ENCODE measurements at regions not wholly inside any gene's neighbourhood (a gene's known extent, or its start where the extent isn't known, plus 50 kb on each side); places are given as distances from the start of the nearest gene placed in this dataset.
"Not testable (repeated sequence)": the region's sequence is repeated elsewhere in the genome, so short reads cannot be mapped to it uniquely, and the experiment has no call there.

DNA sequence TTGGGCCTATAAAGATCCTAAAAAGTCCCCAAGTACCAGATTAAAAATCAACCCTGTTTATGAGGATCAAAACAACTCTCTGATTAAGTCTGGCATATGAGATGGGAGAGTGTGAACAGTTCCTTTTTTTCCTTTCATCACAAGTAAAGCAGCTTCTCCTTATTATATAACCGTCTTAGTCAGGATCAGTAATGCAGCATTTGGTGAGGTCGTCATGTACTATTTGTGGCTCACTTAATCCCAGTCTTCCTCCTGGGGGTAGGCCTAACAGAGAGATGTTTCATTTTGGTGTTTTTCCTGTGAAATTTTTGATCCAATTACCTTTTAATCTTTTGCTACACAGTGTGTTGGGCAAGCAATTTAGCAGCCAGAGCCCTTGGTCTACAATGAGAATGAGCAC, 333.1 kb upstream of the KCNMB2 start:
- no peak for DNase-seq

DNA sequence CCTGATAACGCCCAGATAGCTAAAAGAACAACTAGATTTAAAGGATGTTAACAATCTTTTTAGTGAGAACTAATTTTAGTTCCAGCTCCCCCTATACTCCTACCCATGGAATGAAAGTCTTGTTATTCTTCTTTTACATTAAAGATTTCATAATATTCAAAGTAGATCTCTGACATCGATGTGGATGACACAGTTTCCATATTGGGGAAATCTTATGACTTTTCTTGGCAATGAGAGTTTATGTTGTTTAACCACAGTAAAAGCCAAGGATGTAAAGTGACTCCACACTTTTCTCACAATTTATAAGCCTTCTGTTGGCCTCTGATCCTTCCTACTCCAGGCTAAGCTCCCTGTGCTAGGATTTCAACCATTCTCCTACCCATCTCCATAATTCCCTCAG, 332.6 kb upstream of the KCNMB2 start:
- no peak for DNase-seq

DNA sequence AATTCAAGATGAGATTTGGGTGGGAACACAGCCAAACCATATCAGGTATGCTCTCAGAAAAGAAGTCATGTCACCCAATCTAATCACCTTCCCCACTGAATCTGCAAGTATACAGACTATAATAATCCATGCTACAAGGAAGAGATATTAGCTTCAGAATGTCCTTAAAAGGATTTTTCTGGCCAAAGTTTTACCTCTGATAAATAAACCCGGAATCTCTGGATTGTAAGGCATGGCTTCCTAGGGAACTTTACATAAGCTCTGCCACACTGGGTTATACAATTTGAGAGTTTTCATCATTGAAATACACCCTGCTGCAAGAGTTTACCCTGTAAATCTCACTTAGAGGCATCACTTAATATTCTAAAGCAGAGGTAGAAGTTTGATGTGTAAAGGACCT, 330.5 kb upstream of the KCNMB2 start:
- DNase-seq, result no peak

DNA sequence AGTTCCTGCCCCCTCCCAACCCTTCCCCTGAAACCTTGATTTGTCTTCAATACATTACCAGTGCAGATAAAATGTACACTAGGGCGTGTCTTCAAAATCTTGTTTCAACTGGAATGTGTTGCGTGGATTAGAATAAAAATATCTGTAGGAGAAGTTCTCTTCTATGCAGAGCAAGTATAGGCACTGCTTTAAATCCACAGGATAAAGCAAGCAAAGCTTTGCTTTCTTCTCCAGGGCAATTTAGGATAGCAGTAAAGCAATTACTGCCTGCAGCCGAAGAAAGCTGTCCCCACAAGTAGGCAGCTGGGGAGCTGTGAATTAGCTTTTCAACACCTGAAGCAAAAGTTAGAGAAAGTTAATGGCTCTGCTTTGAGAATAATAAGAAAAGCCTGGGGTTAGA, 329.7 kb upstream of the KCNMB2 start:
- DNase-seq, result no peak

DNA sequence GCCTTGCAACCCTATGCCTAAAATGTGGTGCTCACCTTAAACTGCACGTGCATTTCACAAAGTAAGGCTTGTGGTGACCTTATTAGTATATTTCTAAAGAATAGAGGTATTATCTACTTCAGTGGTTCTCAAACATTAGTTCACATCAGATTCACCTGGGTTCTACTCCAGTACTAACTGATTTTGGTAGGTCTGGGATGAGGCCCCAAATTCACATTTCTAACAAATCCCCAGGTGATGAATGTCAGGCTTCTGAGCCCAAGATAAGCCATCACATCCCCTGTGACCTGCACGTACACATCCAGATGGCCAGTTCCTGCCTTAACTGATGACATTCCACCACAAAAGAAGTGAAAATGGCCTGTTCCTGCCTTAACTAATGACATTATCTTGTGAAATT, 329.1 kb upstream of the KCNMB2 start:
- not testable (repeated sequence) for DNase-seq

DNA sequence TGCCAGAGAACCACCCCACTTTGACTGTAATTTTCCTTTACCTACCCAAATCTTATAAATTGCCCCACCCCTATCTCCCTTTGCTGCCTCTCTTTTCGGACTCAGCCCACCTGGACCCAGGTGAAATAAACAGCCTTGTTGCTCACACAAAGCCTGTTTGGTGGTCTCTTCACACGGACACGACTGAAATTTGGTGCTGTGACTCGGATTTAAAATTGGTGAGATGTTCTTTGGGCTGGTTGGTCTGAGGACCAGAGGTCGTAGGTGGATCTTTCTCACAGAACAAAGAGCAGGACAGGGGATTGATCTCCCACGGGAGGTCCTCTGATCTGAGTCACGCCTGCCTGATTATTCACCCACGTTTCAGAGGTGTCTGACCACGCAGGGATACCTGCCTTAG, 328.6 kb upstream of the KCNMB2 start:
- DNase-seq, result not testable (repeated sequence)

DNA sequence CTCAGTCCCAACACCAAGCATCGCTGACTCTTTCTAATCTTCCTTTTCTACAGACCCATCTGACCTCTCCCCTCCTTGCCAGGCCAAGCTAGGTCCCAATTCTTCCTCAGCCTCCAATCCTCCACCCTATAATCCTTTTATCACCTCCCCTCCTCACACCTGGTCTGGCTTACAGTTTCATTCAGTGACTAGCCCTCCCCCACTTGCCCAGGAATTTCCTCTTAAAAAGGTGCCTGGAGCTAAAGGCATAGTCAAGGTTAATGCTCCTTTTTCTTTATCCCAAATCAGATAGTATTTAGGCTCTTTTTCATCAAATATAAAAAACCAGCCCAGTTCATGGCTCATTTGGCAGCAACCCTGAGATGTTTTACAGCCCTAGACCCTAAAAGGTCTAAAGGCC, 327.1 kb upstream of the KCNMB2 start:
- not testable (repeated sequence) for DNase-seq

DNA sequence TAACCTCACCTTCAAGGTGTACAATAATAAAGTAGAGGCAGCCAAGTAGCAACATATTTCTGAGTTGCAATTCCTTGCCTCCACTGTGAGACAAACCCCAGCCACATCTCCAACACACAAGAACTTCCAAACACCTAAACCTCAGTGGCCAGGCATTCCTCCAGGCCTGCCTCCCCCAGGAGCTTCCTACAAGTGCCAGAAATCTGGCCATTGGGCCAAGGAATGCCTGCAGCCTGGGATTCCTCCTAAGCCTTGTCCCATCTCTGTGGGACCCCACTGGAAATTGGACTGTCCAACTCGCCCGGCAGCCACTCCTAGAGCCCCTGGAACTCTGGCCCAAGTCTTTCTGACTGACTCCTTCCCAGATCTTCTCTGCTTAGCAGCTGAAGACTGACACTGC, 326.6 kb upstream of the KCNMB2 start:
- DNase-seq, result not testable (repeated sequence)

DNA sequence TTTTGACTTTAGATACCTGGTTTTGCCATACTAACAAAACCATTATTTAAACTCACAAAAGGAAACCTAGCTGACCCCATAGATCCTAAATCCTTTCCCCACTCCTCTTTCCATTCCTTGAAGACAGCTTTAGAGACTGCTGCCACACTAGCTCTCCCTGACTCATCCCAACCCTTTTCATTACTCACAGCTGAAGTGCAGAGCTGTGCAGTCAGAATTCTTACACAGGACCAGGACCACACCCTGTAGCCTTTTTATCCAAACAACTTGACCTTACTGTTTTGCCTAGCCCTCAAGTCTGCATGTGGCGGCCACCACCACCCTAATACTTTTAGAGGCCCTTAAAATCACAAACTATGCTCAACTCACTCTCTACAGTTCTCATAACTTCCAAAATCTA, 325.1 kb upstream of the KCNMB2 start:
- DNase-seq, result not testable (repeated sequence)

DNA sequence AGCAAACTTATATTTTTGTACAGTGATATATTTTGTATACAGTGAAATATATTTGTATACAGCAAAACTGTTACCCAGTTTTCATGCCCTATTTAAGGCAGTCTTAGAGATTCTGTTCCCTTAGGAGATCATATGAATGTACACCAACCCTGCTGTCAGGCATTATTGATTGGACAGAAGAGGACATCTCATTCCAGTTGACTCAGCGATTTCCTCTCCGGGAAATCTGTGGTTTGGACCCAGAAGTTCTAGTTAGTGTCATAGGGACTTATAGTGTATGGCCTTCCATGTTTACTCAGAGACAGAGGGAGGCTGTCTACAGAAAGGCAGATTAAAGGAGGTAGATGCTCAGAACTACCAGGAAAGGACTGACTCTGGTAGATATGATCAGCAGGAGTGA, 318.8 kb upstream of the KCNMB2 start:
- DNase-seq, result no peak

DNA sequence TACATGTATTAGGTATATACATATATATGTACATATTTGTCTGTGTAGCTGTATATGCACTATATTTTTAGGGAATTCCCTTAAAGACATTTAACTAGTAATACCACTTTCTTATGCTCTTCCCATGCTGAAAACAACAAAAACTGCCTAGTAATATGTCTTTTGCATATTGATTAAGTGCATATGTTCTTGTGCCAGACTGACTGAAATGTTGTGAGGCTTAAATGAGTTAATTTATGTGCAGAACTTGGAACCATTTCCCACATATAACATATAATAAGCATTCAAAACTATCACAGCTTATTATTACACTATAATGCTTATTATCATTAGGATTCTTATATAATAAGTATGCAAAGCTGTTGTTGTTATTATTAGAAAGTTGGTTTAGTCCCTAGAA, 318.0 kb upstream of the KCNMB2 start:
- no peak for DNase-seq

DNA sequence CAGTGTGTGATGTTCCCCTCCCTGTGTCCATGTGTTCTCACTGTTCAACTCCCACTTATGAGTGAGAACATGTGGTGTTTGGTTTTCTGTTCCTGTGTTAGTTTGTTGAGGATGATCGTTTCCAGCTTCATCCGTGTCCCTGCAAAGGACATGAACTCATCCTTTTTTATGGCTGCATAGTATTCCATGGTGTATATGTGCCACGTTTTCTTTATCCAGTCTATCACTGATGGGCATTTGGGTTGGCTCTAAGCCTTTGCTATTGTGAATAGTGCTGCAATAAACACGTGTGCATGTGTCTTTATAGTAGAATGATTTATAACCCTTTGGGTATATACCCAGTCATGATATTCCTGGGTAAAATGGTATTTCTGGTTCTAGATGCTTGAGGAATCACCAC, 316.6 kb upstream of the KCNMB2 start:
- DNase-seq, result not testable (repeated sequence)

DNA sequence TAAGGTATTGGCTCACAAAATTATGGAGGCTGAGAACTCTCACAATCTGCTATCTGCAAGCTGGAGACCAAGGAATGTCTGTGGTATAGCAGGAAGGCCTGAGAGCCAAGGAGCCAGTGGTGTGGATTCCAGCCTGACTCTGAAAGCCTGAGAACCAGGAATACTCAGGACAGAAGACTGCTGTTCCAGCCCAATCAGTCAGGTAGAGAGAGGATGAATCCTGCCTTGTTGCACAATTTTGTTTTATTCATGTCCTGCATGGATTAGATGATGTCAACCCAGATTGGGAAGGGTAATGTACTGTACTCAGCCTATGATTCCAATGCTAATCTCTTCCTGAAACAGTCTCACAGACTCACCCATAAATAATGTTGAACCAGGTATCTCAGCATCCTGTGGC, 312.4 kb upstream of the KCNMB2 start:
- no peak for DNase-seq

DNA sequence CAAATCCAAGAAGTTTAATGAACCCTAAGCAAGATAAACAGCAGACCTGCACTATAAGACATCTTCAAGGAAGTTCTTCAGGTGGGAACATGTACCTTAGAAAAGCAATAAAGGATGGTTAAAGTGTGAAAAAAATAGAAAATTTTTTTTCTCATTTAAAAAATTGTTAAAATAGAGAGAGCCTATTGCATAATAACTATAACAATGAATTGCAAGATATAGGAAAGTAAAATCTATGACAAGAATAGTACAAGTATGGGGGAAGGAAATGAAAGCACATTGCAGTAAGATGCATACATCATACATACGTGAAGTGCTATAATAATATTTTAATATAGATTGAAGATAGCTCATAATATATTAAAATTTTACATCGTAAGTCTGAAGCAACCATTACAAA, 310.1 kb upstream of the KCNMB2 start:
- DNase-seq, result no peak

DNA sequence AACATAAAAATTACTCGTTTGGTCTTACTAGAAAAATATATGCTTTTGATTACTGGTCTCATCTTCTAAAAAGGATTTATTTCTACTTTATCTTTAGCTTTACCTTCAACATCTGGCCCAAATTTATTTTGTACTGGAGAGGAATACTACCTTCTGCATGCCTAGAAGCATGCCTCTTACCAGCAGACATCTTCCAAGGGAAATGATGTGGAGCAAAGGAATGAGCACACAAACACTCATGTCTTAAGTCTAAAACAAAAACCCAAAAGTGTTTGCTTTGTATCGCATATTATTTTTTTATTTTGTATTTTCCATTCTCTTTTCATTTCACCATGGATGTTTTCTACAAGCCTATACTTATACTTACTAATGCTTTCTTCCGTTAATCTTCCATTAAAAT, 304.6 kb upstream of the KCNMB2 start:
- no peak for DNase-seq

DNA sequence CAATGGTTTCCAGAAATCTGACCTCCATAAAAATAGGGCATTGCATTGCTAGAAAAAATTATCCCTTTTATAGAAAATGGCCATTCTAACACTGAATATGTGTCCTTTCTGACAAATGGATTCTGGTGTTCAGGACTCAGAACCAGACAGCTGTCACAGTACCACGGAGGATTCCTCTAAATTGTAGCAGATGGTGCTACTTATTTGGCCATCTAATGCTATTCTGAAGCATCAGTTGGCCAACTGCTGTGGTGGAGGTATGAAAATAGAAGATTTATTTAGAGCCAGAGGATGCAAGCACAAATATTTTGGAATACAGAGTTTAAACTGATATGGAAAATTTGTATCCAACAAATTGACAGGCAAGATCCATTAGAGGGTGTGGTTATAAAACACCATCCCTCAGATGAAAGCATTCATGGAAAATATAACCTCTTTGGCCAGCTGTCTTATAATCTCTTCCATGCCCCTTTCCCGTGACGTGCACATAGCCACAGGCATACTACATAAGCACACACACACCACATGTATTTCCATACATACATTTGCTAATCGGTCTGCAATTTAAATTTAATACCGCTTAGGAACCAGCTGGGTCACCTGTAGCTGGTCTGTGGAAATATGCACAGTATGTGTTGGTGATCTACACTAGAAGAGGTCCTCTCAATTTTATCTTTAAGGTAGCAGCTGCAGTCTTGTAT, 302.7 kb upstream of the KCNMB2 start:
- no peak for DNase-seq

DNA sequence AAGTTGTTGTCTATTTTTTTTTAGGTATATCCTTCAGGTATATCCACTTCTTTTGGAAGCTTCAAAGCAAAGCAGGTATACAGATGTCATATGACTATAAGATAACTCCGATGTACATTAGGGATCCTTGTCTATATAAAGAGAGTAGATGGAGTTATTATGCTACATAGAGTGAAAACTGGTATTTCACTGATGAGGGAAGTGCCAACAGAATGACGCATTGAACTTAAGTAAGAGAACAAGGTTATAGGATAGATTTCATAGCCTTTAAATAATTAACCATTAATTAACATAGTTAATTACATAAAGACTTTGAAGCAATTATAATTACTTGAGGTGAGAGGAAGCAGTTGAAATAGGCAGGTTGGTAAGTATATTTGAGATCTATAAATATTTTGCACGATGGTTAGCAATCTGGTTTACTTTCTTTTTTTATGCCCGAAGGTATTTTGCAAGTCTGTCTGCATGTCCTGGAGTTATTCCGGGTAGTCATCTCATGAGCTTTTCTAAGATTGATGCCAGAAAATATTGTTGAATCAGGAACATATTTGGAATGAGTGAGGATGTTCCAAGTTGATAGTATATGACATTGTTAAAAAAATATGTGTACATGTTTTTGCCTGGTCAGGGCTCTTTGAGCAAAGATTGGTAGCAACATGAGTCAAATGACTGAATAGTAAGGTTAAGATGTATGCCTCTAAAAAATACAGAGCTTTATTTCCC, 299.5 kb upstream of the KCNMB2 start:
- DNase-seq, result no peak

DNA sequence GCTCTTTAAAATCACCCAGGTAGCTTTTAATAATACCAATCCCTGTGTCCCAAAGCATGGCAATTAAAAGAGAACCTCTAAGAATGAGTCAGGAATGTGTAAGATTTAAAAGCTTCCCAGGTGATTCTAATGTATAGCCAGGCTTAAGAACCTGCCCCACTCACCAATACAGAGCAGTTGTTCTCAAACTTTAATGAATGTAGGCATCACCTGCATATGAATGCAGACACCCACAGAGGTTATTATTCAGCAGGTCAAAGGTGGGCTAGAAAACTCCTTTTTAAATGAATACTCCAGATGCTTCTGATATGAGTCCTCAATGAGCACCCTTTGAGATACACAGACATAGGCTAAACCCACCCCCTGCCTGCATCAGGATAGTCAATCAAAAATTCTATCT, 298.1 kb upstream of the KCNMB2 start:
- no peak for DNase-seq

DNA sequence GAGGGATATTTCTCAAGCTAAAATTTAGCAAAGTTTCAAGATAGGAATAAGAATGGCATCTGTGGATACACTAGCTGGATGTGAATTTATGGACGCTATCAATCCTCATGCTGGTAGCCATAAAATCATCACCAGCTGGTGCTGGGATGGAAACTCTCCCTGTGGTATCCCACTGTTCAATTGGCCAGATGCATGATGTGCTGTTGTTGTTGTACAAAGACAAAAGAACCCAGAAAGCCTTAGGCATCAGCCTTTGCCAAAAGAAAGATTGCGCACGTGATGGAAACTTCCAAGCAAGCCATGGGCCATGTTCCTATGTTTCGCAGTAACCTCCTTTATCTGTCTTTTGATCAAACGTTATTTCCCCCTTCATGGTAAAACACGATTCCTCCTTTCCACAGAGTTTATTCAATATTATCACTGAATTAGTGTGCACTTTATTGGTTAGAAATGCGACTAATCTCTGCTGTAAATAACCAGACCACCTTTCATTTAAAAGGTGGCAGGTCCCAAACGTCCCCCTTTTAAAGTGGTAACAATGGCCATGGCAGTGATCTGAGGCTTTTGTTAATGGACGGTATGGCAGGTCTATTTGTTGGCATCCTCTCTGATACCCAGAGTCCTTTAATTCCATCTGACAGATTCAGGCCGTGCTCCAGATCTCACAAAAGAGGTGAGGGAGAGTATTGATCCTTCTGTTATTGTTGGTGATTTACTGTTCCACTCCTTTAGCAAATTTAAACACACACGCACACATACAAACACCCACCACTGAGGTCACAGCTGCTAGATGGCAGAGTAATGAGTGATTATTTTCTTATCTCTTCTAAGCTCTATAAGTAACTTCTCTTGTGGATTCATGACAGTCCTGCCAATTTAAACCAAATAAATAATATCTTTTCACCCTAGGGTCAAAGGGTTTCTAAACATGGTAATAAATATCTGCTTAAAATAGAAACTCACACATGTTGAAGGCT, 291.2 kb upstream of the KCNMB2 start:
- DNase-seq, result no peak

DNA sequence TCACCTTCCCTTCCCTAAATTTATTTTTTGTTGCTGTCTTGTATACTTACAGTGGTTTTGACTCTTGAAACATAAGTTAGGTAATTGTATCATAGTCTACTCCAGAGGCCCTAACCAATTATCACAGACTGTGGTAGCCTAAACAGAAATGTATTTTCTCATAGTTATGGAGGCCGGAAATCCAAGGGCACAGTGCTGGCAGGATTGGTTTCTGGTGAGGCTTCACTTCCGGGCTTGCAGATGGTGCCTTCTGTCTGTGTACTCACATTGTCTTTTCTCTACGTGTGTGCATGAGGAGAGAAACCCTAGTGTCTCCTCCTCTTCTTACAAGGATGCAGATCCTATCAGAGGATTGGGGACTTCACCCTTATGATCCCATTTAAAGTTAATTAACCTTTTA, 290.2 kb upstream of the KCNMB2 start:
- DNase-seq, result no peak

DNA sequence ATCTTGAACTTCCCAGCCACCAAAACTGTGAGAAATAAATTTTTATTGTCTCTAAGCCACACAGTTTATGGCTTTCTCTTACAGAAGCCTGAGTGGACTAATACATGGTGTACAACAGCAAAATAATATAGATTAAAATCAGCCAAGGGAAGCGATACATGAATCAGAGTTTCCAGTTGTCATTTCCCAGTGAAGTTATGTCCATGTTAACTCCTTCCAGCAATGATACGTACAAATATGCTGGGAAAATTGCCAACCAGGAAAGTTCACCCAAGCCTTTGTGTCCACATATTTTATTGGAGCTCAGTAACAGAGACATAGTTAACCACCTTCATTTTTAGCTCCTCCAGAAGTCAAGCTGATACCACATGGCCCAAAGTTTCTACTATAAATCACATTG, 280.9 kb upstream of the KCNMB2 start:
- DNase-seq, result no peak

DNA sequence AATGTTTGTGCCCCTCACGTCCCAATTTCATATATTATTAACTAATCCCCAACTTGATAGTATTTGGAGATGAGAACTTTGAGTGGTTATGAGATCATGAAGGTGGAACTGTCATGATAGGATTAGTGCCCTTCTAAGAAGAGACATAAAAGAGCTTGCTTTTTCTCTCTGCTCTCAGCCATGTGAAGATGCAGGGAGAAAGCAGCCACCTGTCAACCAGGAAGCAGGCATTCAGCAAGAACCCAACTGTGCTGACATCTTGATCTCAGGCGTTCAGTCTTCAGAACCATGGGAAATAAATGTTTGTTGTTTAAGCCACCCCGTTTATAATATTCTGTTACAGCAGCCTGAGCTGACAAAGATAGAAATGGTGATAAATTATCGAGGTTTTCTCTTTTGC, 278.7 kb upstream of the KCNMB2 start:
- DNase-seq, result no peak

DNA sequence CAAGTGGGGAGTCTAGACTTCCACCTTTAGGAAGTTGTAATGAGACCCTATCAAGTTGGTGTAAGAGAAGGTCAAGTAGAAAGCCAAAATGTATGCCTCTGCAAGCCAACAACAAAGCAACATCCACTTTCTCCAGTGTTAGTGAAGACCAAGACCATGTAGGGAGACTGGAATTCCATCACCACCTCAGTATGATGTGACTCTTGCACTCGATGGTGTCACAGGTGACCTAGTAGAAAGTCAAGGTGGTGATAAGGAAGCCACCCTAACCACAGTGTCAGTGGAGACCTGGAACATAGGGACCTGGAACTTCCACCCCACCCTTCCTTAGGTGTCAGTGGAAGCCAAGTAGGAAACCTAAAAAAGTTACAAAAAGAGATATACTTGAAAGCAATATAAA, 278.1 kb upstream of the KCNMB2 start:
- no peak for DNase-seq

DNA sequence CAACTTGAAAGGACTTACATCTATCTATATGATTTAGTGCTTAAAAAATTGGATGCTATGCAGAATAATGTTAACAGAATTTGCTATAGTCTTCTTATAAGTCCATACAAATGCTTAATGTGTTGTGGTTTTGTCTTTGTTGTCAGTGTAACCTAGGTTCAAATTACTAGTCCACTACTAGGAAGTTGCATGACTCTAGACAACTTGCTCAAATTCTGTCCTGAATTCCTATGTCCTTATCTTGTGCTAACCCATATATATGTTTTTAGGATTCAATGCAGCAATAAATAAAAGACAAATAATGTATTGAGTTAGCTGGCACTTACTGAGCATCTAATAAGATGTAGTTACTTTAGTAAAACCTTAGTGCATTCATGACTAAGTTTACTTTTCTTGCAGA, 276.5 kb upstream of the KCNMB2 start:
- DNase-seq, result no peak
